GM21390 (cell line): ENCODE measurements at regions not wholly inside any gene's neighbourhood (a gene's known extent, or its start where the extent isn't known, plus 50 kb on each side); places are given as distances from the start of the nearest gene placed in this dataset.

ENCODE experiments used
- ATAC-seq: cut with Tn5 transposase; IDR thresholded peaks from one replicate; pipeline ENCODE4 v1.9.1; 2021; ENCODE audit not compliant: unreplicated experiment

DNA sequence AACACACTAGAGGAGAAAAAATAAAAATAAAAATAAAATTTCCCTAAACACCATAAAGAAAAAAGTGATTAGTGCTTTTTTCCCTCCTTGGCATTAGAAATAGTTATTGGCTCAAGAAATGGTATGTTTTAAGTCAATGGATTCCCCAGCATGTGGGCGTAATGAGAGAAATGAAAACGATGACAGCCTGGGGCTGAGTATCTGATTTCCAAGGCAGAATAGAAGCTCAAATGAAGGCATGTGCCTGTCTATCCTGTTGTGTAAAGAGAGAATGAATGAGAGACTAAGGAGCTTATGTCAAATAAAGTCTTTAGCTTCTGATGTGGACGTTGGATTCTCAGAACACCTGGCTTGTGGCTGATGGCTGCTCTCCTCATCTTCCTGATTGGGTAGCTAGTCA, 1408.4 kb upstream of the TMEM132C start:
- no peak for ATAC-seq

DNA sequence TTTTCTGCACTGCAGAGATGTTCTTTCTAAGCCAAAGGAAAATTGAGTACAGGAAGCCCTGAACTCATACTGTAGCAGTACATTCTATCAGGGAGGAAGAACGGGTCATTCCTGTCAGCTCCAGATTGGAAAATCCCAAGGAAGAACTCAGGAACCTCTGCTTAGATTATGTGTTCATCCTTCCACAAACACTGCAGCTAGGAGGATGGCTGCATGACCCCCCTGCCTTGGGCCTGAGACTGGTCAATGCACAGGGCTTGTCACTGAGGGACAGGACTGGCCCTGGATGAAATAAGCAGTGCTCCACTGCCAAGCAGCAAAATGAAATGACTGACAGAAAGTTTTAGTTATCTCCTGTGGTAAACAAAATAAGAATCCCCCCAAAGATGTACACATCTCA, 1406.8 kb upstream of the TMEM132C start:
- no peak for ATAC-seq

DNA sequence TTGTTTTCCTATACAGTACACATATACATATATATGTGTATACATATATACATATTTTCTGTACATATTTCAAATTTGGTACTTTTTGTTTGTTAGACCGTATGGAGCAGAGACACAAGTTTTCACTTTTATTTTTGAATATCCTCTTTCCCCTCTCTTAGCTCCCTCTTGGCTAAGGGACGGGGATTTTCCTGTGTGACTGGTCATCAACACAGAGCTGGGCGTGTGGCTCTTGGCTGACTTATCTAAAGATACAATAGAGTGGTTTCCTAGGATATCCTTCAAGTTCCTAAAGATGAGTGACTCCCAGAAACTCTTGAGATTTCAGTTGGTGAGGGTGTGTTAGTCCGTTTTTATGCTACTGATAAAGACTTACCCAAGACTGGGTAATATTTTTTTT, 1404.5 kb upstream of the TMEM132C start:
- ATAC-seq = no peak

GRCh38 chr12:126869644-126870043, 1397.3 kb upstream of the TMEM132C start:
- no peak for ATAC-seq

- ATAC-seq = no peak
Measured at GRCh38 chr12:126873701-126874100, 1393.3 kb upstream of the TMEM132C start.

DNA sequence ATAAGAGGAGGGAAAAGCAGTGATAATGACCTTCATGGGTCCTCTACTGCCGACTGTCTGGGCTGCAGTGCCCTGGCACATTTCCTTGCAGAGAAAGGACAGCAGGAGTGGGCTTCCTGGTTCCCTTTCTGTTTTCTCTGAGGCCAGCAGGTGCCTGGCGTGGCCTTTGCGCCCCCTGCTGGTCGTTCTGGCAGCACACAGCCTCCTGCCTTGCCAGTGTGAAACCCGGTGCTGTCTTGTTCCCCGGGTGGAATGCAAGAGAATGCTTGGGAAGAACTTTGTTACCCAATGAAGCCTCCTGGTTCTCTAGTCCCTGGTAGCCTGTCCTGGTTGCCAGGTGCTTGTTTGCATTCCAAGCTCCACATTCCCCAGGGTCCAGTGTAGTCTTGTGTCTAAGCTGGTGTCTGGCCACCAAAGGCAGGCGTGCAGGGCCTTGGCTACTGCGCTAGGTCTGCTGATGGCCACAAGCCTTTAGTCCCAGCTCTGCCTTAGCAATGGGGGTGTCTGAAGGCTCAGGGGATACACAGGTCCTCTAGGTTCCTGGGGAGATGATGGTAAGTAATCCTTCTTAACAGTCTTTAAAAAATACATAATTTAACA, 1392.4 kb upstream of the TMEM132C start:
- ATAC-seq = peak; percentile 98

- no peak for ATAC-seq
Measured at GRCh38 chr12:126879842-126880241, 1387.1 kb upstream of the TMEM132C start.

DNA sequence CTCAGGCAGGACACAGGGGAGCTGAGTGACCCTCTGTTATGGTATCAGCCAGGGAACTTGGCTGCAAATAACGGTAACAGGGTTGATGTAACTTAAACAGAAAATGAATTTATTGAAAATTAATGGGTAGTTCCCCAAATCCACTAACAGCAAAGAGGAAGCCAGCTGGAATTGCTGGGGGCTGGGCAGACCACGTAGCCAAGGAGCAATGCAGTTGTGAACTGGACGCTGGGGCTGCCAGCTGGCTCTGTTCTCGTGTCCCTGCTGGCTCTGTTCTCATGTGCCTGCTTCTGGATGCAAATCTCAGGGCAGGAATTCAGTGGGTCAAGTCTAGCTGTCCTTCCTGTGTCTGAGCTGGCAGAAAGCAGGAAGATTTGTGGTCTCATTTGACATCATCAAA, 1383.3 kb upstream of the TMEM132C start:
- ATAC-seq = no peak

GRCh38 chr12:126889501-126889900, 1377.5 kb upstream of the TMEM132C start:
- ATAC-seq = no peak

DNA sequence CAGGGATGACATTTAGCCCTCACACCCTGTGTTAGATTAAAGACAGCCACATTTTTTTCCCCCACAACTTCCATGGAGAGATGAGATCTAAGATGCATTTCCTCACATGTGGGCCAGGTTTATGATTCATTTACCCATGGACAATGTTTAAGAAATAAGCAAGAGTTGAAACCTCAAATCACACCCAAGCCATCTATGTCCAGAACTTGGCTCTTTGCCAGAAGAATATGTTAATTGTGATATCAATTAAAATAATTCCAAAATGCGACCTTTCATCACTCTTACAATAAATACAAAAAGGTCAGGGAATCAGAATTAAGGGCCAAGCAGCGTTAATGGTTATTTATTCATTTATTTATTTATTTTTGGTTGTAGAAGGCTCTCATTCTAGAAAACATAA, 1376.9 kb upstream of the TMEM132C start:
- no peak for ATAC-seq

DNA sequence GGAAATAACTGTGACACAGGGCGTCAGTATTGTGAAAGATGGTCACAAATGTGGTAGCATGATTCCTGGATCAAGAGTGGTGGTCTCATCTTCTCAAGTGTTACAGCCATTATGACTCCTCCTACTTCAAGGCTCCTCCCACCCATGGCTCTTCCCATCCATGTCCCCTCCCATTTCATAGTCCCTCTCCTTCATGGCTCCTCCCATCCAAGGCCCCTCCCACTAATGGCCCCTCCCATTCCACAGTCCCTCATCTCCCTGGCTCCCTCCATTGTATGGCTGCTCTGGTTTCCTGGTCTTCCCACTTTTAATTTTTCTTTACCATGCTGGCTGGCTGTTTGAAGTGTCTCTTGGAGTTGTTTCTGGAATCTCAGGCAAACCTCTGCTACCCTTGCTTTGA, 1375.2 kb upstream of the TMEM132C start:
- no peak for ATAC-seq

DNA sequence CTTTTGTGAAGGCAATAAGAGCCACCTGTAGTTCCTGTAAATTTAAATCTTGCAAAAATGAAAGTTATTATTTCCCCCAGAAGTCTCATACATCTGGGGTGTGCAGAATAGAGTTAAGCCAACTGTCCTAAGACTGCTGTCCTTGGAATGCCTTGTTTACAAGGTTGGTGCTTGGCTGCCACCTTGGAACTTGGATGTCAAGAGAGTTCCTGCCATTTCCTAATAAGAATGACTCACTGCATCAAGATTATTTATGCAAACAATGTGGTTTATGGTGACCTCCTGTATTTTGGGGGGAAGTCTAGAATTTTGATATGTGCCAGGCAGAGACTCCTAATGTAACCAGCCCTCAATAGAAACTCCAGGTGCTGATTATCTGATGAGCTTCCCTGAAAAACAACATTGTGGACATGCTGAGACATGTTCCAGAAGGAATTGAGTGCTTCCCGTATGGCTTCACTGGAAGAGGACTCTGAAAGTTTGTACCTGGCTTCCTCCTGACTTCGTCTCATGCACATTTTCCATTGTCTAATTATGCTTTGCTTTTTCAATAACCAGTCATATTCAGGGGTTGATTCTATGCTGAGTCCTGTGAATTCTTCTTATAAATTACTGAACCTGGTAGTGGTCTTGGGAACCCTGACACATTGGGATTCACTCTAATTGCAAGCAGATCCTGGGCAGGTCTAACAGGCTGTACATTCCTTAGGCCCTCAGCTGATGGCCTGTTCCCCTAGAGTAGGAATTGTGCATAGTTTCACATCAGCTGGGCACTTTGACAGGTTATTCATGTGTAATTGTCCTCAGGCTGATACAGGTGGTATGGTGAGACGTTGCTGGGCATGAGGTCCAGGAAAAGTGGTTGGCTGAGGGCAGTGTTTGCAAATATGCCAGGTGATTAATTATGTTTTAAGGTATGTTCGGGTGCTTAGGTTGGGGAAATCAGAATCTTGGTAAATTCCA, 1370.7 kb upstream of the TMEM132C start:
- no peak for ATAC-seq

DNA sequence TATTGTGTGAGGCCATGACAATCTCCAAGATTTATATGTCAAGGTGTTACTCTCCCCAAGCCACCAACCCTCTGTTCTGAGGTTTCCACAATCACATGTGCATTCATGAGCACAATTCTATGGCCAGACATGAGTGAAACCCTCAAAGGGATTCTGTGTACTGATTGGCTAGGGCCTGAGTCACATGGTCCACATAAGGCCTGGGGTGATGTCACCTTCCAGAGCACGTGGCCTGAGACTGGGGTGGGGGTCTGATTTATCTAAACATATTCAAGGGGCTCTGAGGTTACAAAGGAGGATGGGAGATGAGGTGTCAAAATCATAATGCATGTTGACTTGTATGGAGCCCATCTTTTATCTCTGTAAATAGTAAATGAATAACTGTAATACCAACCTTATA, 1369.9 kb upstream of the TMEM132C start:
- ATAC-seq = no peak

GRCh38 chr12:126897778-126898177, 1369.2 kb upstream of the TMEM132C start:
- ATAC-seq = no peak

DNA sequence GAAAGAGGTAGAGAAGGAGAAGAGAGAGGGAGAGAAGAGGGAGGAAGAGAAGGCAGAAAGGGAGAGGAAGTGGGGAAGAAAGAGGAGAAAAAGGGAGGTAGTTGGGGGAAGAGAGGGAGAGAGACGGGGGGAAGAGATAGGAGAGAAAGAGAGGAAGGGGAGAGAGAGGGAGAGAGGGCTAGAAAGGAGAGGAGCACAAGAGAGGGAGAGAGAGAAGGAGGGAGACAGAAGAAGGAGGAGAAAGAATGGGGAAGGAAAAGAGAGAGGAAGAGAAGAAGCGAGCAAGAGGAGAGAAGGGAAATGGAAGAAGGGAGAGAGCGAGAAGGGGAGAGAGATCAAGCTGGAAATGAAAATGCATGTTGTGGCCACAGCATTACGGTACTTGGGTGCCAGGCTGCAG, 1368.4 kb upstream of the TMEM132C start:
- ATAC-seq = no peak

DNA sequence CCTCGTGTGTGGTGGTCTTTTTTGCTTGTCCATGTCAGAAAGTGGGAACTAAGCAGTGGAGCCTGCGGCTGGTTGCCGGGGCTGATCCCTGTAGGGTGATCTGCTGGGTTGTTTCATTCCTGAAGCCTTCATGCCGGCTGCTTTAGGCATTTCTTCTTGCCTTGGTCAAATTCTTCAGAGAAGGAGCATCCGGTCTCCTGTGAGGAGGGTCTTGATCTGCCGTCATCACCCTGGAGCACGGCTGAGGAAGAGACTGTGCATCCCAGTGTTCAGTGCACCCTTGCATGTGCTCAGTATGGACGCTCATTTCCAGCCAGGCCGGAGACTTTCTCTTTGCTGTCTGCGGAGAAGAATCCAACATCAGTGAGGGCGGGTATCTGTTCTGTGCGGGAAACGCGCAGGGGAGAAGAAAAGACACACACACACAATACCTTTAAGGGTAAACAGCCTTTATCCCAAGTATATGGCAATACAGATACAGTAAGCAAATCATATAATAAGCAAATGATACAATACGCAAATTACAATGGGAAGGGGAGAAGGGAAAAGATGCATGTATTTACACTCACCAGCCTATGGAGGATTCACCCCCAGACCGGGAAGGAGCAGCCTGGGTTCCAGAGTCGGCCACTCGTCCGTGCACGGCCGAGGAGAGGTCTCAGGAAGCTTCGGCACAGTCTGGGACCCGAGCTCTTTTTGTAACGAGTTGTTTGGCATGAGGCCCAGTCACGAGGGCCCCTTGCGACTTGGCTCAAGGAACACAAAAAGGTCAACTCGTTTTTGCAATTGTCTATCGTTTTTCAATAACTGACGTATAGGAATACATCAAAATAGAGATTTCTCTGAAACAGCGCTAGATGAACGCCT, 1366.8 kb upstream of the TMEM132C start:
- ATAC-seq = no peak

DNA sequence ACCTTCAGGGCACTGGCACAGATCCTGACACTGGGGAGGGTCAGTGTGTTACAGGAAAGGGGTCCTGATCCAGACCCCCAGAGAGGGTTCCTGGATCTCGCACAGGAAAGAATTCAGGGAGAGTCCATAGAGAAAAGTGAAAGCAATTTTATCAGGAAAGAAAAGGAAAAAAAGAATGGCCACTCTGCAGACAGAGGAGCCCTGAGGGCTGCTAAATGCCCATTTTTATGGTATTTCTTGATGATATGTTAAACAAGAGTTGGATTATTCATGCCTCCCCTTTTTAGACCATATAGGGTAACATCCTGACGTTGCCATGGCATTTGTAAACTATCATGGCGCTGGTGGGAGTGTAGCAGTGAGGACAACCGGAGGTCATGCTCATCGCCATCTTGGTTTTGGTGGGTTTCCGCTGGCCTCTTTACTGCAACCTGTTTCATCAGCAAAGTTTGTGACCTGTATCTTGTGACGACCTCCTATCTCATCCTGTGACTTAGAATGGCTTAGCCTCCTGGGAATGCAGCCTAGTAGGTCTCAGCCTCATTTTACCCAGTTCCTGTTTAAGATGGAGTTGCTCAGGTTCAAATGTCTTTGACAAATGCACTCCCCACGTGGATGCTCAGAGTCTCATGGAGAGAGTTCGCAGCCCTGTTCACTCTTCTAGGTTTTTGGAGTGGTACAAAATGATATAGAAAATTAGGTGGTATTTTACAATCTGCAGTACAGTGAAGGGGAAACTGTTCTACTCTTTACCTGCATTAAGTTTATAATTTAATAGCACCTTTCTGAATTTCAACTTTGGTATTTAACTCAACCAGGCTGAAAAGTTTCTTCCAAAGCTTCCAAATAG, 1363.7 kb upstream of the TMEM132C start:
- ATAC-seq = no peak

GRCh38 chr12:126905752-126906151, 1361.2 kb upstream of the TMEM132C start:
- ATAC-seq = no peak

DNA sequence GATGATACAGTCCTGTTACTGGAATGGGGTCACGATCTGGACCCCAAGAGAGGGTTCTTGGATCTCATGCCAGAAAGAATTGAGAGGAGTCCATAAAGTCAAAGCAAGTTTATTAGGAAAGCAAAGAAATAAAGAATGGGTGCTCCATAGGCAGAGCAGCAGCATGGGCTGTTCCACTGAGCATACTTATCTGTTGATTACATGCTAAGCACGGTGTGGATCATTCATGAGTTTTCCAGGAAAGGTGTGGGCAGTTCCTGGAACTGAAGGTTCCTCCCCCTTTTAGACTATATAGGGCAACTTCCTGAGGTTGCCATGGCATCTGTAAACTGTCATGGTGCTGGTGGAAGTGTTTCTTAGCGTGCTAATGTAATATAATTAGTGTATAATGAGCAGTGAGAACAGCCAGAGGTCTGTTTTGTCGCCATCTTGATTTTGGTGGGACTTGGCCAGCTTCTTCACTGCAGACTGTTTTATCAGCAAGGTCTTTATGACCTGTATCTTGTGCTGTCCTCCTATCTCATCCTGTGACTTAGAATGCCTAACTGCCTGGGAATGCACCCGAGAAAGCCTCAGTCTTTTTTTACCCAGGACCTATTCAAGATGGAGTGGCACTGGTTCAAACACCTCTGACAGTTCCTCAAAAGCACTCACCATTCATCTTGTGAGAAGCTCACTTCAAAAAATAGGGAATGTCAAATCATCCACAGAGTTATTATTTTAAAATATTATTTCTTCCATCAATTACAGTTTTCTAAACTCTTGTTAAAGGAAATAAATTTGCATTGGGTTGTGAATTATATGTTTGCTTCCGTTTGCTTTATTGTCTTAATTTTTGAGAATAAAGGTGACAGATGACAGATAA, 1358.8 kb upstream of the TMEM132C start:
- no peak for ATAC-seq

- no peak for ATAC-seq
Measured at GRCh38 chr12:126908765-126909142, 1358.2 kb upstream of the TMEM132C start.
